Ovary (tissue), 7 donors: ENCODE measurements at regions not wholly inside any gene's neighbourhood (a gene's known extent, or its start where the extent isn't known, plus 50 kb on each side); places are given as distances from the start of the nearest gene placed in this dataset.

Experiments
- DNase-seq, 5 donors: peaks; one replicate each; pipeline ENCODE4 v3.0.0-alpha.2; 2019 to 2020
- H3K27ac ChIP-seq, 2 donors: fragments of 200-600 bp; one replicate each; pipeline versions ENCODE4 v1.5.1 to v1.8.0; 2019 to 2022
- H3K27me3 ChIP-seq: fragments of 200-600 bp; one replicate; pipeline ENCODE4 v1.8.0; 2022
- H3K36me3 ChIP-seq: fragments of 200-600 bp; sonication (generic); one replicate; pipeline ENCODE4 v1.5.1; 2019
- H3K4me1 ChIP-seq: one replicate; pipeline ENCODE4 v1.8.1; 2013; ENCODE audit warnings: mild to moderate bottlenecking, moderate library complexity; ENCODE audit not compliant: insufficient read depth
- H3K4me3 ChIP-seq: fragments of 200-600 bp; sonication (generic); one replicate; pipeline ENCODE4 v1.5.1; 2017
- H3K9me3 ChIP-seq, 2 donors: fragments of 200-600 bp in 1 of 2; sonication (generic) in 1 of 2; one replicate each; pipeline versions ENCODE4 v1.5.1 to v1.8.1; 2013 to 2019; ENCODE audit warnings: mild to moderate bottlenecking in 1 of 2, moderate library complexity in 1 of 2
- EP300 ChIP-seq: sonication (generic); formaldehyde crosslinking; IDR thresholded peaks from one replicate; pipeline ENCODE4 v1.6.1; 2017; ENCODE audit warnings: antibody characterized with exemption
- POLR2A ChIP-seq: fragments of 450-650 bp; IDR thresholded peaks from one replicate; pipeline ENCODE4 v1.6.1; 2017; ENCODE audit warnings: antibody characterized with exemption, mild to moderate bottlenecking, moderate library complexity
- WGBS, 3 donors: extraction: QIAGEN DNeasy Blood & Tissue Kit in 1 of 3; methylation state at CpG; one replicate each; pipeline versions ENCODE4 v1.1.5 to v1.1.7; 2013 to 2017; 5-methylcytosine and 5-hydroxymethylcytosine counted together
- intact Hi-C, 4 donors: fragments of 100-400 bp; cut with DNase I; formaldehyde crosslinking; loops; one replicate each; pipeline versions ENCODE4 v1.11.0 to v1.15.1; 2022 to 2023
- TF ChIP-seq, protein P1 (sequence below), 3 donors: fragments of 450-650 bp in 2 of 3; fragments of 200-600 bp in 1 of 3; IDR thresholded peaks; one replicate each; pipeline versions ENCODE4 v1.5.1 to v1.8.0; 2016 to 2022; ENCODE audit warnings: antibody characterized with exemption in 3 of 3, mild to moderate bottlenecking in 1 of 3
- donor health status: DM: no; HTN: no; CAD: no; lungs with moderate emphysema.
- donor health status: DM: no; HTN: no; CAD: no.
- donor health status: Bipolar disorder and iron deficiency.
- donor health status: DM: no; HTN: no; CAD: no.
- donor health status: DM: yes; HTN: yes; CAD: no.

GRCh38 chr9:88326936-88327335, 61.3 kb upstream of the SPIN1 start:
- intact Hi-C loops, result no loop called here
- H3K4me3 ChIP-seq, result no peak overlapping the region
- TF ChIP-seq, protein P1, sequence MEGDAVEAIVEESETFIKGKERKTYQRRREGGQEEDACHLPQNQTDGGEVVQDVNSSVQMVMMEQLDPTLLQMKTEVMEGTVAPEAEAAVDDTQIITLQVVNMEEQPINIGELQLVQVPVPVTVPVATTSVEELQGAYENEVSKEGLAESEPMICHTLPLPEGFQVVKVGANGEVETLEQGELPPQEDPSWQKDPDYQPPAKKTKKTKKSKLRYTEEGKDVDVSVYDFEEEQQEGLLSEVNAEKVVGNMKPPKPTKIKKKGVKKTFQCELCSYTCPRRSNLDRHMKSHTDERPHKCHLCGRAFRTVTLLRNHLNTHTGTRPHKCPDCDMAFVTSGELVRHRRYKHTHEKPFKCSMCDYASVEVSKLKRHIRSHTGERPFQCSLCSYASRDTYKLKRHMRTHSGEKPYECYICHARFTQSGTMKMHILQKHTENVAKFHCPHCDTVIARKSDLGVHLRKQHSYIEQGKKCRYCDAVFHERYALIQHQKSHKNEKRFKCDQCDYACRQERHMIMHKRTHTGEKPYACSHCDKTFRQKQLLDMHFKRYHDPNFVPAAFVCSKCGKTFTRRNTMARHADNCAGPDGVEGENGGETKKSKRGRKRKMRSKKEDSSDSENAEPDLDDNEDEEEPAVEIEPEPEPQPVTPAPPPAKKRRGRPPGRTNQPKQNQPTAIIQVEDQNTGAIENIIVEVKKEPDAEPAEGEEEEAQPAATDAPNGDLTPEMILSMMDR (IDR thresholded peaks at IDR 0.05), result no peak
- TF ChIP-seq EP300, result no peak
- no peak for TF ChIP-seq POLR2A

DNA sequence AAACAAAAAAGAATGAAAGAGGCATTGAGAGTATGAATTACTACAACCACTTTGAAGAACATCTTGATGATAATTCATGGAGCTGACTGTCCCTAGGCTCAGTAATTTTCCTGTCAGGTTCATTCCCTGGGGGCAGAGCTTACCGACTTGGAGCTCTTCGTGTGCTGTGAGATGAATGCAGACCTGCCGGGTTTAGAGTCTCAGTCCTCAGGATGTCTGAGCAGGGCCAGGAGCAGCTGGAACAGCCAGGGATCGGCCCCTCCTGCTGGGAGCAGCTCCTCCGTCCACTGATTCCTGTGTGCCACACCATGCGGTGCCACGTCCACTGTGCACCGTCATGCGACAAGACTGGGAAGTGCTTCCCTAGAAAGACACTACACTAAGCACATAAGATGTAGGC, 62.2 kb upstream of the SPIN1 start:
- H3K36me3 ChIP-seq, result no peaks in the 10 kb centered on the region
- TF ChIP-seq EP300 (no peak), POLR2A (no peak)
- TF ChIP-seq, protein P1 (IDR thresholded peaks at IDR 0.05), result no peak
- H3K4me3 ChIP-seq, result no peak overlapping the region
- no peak for DNase-seq
- intact Hi-C loops, result no loop called here
- H3K4me1 ChIP-seq, result no peaks in the 10 kb centered on the region
- no peaks in the 10 kb centered on the region for H3K27me3 ChIP-seq
- no peak overlapping the region for H3K27ac ChIP-seq
- WGBS, 3 donors, result 88 to 94% (median 90%) methylated on average over 9 of the region's 9 CpGs
- no peaks in the 10 kb centered on the region for H3K9me3 ChIP-seq

More at GRCh38 chr9:88326936-88327335, 61.3 kb upstream of the SPIN1 start:
- no peak for DNase-seq
- no peaks in the 10 kb centered on the region for H3K27me3 ChIP-seq
- no peaks in the 10 kb centered on the region for H3K36me3 ChIP-seq
- 86 to 93% (median 87%) methylated on average over 2 of the region's 2 CpGs for WGBS, 3 donors
- no peak overlapping the region for H3K27ac ChIP-seq
- H3K9me3 ChIP-seq, result no peaks in the 10 kb centered on the region
- no peaks in the 10 kb centered on the region for H3K4me1 ChIP-seq

GRCh38 chr9:88322906-88323566, 65.2 kb upstream of the SPIN1 start:
- H3K4me3 ChIP-seq, result no peak overlapping the region
- 69 to 75% (median 71%) methylated on average over 4 of the region's 4 CpGs for whole genome bisulfite sequencing, 3 donors
- H3K9me3 ChIP-seq, result no peaks in the 10 kb centered on the region
- no peak for DNase-seq
- no peaks in the 10 kb centered on the region for H3K27me3 ChIP-seq
- intact Hi-C loops, result no loop called here
- H3K27ac ChIP-seq, result no peak overlapping the region
- TF ChIP-seq EP300 (no peak), POLR2A (no peak)
- H3K36me3 ChIP-seq, result no peaks in the 10 kb centered on the region
- H3K4me1 ChIP-seq, result no peaks in the 10 kb centered on the region

GRCh38 chr9:88321764-88322163, 66.5 kb upstream of the SPIN1 start:
- no peaks in the 10 kb centered on the region for H3K27me3 ChIP-seq

More at GRCh38 chr9:88321764-88322163, 66.5 kb upstream of the SPIN1 start:
- H3K9me3 ChIP-seq, result no peaks in the 10 kb centered on the region
- DNase-seq, result no peak
- TF ChIP-seq EP300 (no peak), POLR2A (no peak)
- TF ChIP-seq, protein P1 (IDR thresholded peaks at IDR 0.05), result no peak
- H3K4me3 ChIP-seq, result no peak overlapping the region
- 82 to 91% (median 89%) methylated on average over 4 of the region's 4 CpGs for WGBS, 3 donors
- no peaks in the 10 kb centered on the region for H3K4me1 ChIP-seq
- intact Hi-C loops, result no loop called here
- no peak overlapping the region for H3K27ac ChIP-seq
- no peaks in the 10 kb centered on the region for H3K36me3 ChIP-seq
